Transverse colon (tissue), 3 donors: ENCODE measurements at regions not wholly inside any gene's neighbourhood (a gene's known extent, or its start where the extent isn't known, plus 50 kb on each side); places are given as distances from the start of the nearest gene placed in this dataset.

ENCODE experiments used
- CTCF ChIP-seq, 5 experiments: fragments of 200-600 bp in 3 of 5; fragments of 450-650 bp in 2 of 5; sonication (generic) in 3 of 5; IDR thresholded peaks; 1 replicate in 2 of 5; 2 replicates in 3 of 5; pipeline ENCODE4 v1.5.1; 2016 to 2017; ENCODE audit warnings: antibody characterized with exemption in 5 of 5, inconsistent platforms in 3 of 5, mild to moderate bottlenecking in 2 of 5, moderate library complexity in 1 of 5
- POLR2A ChIP-seq: fragments of 450-650 bp; IDR thresholded peaks from one replicate; pipeline ENCODE4 v1.6.1; 2016; ENCODE audit warnings: antibody characterized with exemption, mild to moderate bottlenecking, moderate library complexity

GRCh38 chr16:86714166-86714565, 135.8 kb downstream of the FOXL1 start:
- TF ChIP-seq POLR2A, result no peak
- TF ChIP-seq CTCF (IDR thresholded peaks at IDR 0.05), result no peak
